HepG2 (cell line): ENCODE measurements at regions not wholly inside any gene's neighbourhood (a gene's known extent, or its start where the extent isn't known, plus 50 kb on each side); places are given as distances from the start of the nearest gene placed in this dataset.

Source experiments
- ARID2 ChIP-seq: sonication (generic); formaldehyde crosslinking; IDR thresholded peaks from 2 replicates; pipeline ENCODE4 v1.8.1; 2022; ENCODE audit warnings: mild to moderate bottlenecking, missing genetic modification reagents, borderline replicate concordance
- KIAA2018 ChIP-seq: sonication (generic); formaldehyde crosslinking; IDR thresholded peaks from 2 replicates; pipeline ENCODE4 v1.5.0; 2020; ENCODE audit warnings: mild to moderate bottlenecking, missing genetic modification reagents, borderline replicate concordance
- ZMYM3 ChIP-seq: sonication (generic); formaldehyde crosslinking; IDR thresholded peaks from 2 replicates; pipeline ENCODE4 v1.5.1; 2020; ENCODE audit warnings: mild to moderate bottlenecking, missing genetic modification reagents
- ZNF280D ChIP-seq: sonication (generic); formaldehyde crosslinking; IDR thresholded peaks from 2 replicates; pipeline ENCODE4 v1.5.1; 2020; ENCODE audit warnings: mild to moderate bottlenecking, missing genetic modification reagents
- ZNF326 ChIP-seq: sonication (generic); formaldehyde crosslinking; IDR thresholded peaks from 2 replicates; pipeline ENCODE4 v1.4.0; 2020; ENCODE audit warnings: missing genetic modification reagents, borderline replicate concordance

- TF ChIP-seq ZNF280D (CRISPR knock-in tag), result no peak
- no peak for TF ChIP-seq ZNF326 (CRISPR knock-in tag)
- no peak for TF ChIP-seq ZMYM3 (CRISPR knock-in tag)
- no peak for TF ChIP-seq KIAA2018
- TF ChIP-seq ARID2 (CRISPR knock-in tag), result no peak
- TF ChIP-seq, all 625 proteins: peak for 0
Observed at GRCh38 chr4:133585323-133585722, 436.2 kb downstream of the PCDH10 start (continued).
